ENCODE measurements at regions not wholly inside any gene's neighbourhood (a gene's known extent, or its start where the extent isn't known, plus 50 kb on each side); places are given as distances from the start of the nearest gene placed in this dataset.

DNA sequence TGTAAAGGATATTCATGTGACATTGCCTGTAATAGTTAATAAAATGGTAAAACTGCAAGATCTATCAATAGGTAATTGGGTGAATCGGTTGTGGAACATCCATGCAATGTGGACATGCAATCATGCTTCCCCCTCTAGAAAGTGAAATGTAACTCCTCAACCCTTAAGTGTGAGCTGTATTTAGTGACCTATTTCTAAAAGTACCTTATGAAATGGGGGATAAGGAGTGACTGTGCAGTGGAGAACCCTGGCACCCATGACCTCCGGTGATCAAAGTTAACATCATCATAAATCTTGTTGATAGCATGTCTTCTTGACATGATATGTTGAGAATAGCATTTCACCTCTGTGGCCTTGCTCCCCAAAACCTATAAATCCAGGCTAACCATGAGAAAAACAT lies 53.6 kb upstream of the PPARGC1A start:
- no peak overlapping the region for H3K4me3 Mint-ChIP-seq
- H3K36me3 Mint-ChIP-seq (ENCODE audit: low read depth) = no peaks in the 10 kb centered on the region
- no peaks in the 10 kb centered on the region for H3K27me3 Mint-ChIP-seq (ENCODE audit: low read depth)
- TF ChIP-seq, protein P1, sequence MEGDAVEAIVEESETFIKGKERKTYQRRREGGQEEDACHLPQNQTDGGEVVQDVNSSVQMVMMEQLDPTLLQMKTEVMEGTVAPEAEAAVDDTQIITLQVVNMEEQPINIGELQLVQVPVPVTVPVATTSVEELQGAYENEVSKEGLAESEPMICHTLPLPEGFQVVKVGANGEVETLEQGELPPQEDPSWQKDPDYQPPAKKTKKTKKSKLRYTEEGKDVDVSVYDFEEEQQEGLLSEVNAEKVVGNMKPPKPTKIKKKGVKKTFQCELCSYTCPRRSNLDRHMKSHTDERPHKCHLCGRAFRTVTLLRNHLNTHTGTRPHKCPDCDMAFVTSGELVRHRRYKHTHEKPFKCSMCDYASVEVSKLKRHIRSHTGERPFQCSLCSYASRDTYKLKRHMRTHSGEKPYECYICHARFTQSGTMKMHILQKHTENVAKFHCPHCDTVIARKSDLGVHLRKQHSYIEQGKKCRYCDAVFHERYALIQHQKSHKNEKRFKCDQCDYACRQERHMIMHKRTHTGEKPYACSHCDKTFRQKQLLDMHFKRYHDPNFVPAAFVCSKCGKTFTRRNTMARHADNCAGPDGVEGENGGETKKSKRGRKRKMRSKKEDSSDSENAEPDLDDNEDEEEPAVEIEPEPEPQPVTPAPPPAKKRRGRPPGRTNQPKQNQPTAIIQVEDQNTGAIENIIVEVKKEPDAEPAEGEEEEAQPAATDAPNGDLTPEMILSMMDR (IDR thresholded peaks at IDR 0.05; ENCODE audit: unreplicated experiment in 3 of 3) = no peak
- H3K4me1 Mint-ChIP-seq = no peaks in the 10 kb centered on the region
- no peaks in the 10 kb centered on the region for H3K9me3 Mint-ChIP-seq
- H3K27ac Mint-ChIP-seq = no peak overlapping the region

DNA sequence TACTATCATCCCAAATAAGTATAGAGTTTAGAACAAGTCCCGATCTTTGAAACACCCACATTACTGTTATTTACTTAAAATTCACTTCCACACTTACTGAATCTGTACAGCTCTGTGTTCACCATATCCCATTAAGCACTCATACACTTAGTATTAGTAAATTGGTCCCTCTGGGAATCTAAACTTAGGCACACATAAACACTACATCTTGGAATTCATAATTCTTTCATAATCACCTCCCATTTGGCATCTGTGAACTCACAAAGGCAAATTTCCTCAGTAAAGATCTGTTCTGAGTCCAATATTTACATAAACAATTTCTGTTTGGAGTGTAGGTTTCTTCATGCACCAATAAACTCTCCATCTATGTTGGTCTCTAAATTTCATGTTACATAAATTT lies 52.6 kb upstream of the PPARGC1A start:
- Mint-ChIP-seq H3K4me1 (no peaks in the 10 kb centered on the region), H3K36me3 (ENCODE audit: low read depth) (no peaks in the 10 kb centered on the region), H3K27ac (no peak overlapping the region), H3K9me3 (no peaks in the 10 kb centered on the region), H3K4me3 (no peak overlapping the region), H3K27me3 (ENCODE audit: low read depth) (no peaks in the 10 kb centered on the region)
- TF ChIP-seq, protein P1 (IDR thresholded peaks at IDR 0.05; ENCODE audit: unreplicated experiment in 3 of 3) = no peak
